Activated naive CD4-positive, alpha-beta T cell treated with anti-CD3 and anti-CD28 coated beads, Interleukin-2, amount 50 U/mL, for 16 hours (primary cell): ENCODE measurements at regions not wholly inside any gene's neighbourhood (a gene's known extent, or its start where the extent isn't known, plus 50 kb on each side); places are given as distances from the start of the nearest gene placed in this dataset.

ENCODE experiments used
- DNase-seq: peaks from one replicate; pipeline ENCODE4 v3.0.0-alpha.2; 2020

DNA sequence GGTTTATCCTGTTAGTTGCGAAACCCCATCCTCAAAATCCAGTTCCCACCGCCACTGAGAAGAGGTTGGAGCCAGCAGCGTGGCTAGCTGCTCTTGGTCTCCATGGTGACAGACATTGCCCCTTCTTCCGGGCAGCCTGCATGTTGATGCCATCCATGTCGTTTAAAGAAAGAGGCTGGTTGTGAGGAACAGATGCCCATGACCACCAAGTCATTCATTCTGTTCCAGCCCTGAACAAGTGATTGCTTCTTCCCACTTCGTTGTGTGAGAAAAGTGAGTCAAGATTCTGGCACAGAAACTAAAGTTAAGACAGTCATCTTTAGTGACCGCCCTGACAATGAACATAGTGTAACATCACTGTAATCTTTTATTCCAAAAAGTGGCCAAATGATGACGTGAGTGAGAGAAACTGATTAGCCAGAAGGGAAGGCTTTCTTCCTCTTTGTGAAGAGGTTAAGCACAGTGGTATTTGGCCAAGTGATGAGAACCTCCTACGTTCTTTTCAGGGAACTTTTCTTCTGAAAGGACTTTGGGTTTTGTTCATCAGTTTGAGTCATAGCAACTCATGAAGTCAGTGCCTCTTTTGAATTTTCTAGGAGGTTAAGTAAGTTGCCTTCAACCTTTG lies 272.5 kb downstream of the GALR1 start:
- DNase-seq, result no peak

DNA sequence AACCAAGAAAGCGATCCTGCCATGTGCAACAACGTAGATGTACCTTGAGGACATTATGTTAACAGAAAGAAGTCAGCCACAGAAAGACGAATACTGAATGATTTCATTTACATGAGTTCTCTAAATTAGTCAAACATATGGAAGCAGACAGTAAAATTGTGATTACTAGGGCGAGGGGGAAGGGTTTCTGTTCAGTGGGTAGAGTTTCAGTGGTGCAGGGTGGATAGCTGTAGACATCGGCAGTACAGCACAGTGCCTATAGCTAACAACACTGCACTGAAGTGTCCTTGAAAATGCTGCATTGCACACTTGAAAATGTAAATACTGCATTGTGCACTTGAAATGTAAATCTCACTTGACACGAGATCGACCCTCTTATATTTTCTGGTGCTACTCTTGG lies 275.3 kb downstream of the GALR1 start:
- DNase-seq, result no peak

DNA sequence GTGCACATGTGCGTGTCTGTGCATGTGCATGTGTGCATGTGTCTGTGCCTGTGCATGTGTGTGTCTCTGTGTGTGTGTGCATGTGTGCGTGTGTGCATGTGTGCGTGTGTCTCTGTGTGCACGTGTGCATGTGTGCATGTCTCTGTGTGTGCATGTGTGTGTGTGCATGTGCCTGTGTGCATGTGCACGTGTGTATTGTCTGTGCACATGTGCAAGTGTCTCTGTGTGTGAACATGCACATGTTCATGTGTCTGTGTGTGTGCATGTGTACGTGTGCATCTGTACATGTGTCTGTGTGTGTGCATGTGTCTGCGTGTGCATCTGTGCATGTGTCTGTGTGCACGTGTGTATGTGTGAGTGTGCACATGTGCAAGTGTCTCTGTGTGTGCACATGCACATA lies 277.3 kb downstream of the GALR1 start:
- no peak for DNase-seq

DNA sequence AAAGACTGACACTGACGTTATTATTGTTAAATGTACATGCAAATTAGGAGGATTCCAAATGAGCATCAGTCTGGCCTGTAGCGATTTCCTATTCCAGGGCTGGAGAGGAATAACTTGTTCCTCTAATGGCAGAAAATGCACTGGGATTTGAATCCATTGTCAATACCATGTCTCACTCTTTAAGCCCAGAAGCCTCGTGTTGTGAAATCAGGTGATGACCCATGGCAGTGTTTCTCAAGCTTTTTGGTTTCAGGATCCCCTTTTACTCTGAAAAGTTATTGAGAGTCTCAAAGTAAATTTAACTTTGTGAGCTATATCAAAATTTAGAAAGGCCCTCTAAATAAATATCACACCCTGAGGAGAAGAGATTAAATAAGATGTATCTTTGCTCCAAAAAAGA lies 279.2 kb downstream of the GALR1 start:
- DNase-seq, result no peak

DNA sequence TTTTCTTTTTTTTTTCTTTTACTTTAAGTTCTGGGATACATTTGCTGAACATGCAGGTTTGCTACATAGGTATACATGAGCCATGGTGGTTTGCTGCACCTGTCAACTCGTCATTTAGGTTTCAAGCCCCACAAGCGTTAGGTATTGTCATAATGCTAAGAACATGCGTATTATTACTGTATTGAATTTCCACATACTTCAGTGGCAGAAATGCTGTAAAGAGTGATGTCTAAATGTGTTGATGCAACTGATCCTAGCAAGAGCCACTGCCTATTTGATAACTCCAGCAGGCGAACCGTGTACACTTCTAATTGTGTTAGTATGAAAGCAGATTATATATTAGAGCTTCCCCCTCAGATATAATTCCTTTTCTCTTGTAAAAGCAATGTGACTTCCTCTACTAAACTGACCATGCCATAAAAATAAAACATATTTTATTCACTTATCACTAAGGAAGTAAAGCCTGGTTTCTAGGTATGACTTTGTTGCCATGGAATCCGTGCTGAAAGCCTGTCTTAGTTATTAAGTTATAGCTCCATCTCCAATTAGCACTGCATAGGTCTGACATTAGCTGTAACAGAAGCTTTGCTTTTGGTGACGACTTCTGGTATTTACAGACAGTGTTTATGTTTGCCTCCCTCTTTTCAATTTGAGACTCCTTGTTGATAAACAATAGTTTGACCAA lies 280.0 kb downstream of the GALR1 start:
- DNase-seq, result no peak

DNA sequence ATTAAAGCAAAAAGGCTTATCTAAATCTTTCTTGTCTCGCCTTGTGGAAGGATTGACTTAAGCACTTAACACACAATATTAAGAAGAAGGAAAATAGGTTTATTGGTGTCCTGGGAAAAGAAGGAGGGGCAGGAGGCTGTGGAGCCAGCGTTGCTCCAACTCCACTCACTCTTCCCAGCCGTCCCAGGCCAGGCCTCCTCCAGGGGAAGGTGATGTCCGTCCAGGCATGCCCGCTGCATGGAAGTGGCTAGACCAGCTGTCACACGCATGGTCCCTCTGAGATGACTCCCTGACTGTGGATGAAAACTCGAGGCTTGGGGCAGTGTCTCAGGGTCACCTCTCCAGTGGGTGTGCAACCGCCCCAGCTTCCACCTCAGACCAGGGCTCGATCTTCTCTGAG lies 281.1 kb downstream of the GALR1 start:
- no peak for DNase-seq

DNA sequence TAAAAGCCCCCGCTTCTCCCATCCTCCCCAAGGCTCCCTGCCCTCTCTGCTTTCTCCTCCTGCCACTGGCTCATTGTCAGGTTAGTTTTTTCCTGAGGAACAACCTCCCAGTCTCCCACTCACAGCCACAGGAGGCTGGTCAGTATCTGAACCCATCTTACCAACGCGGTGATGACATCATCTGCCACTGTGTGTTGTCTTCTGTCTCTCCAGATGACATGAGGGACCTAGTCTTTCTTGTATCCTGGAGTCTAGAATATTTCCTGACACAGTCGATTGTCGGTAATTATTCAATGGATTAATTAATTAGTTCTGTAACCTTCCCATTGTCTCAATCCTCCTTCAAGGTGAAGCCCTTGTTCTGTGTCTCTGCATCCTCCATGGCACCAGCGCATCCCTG lies 290.2 kb downstream of the GALR1 start:
- DNase-seq, result no peak

DNA sequence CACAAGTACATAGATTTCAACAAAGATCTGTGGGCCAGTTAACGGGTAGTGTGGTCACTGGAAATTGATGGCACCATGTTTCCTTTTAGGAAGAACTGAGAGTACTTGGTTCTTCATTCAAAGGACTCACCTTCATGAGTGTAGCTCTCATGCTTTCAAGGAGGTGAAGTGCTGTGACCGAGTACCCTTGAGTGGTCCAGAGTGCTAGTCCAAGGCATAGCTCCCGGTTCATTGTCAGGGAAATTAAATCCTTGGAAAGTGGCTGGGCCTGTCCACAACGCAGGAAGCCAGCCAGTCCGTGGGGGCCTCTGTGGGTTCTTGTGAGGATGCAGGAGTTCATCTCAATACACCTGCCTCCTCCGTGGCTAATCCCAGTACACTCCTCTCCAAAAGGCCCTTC lies 295.1 kb downstream of the GALR1 start:
- DNase-seq, result no peak

DNA sequence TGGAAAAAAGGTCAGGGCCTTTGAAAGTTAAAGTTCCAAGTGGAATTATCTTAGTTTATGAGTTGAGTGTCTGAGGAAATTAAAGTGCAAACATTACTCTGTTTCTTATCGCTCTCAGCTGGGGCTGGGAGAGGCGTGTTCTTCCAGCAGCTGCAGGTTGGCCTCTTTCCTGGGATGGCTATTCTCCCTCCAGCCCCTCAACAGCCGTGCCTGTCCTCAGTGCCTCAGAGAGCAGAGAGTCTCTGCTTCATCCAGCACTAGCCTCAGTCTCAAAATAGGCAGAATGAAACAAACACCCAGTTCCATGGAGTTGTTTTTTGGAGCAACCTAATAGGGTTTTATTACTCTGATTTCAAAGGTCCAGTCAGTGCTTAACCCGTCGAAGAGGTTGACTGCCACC lies 298.1 kb downstream of the GALR1 start:
- no peak for DNase-seq

DNA sequence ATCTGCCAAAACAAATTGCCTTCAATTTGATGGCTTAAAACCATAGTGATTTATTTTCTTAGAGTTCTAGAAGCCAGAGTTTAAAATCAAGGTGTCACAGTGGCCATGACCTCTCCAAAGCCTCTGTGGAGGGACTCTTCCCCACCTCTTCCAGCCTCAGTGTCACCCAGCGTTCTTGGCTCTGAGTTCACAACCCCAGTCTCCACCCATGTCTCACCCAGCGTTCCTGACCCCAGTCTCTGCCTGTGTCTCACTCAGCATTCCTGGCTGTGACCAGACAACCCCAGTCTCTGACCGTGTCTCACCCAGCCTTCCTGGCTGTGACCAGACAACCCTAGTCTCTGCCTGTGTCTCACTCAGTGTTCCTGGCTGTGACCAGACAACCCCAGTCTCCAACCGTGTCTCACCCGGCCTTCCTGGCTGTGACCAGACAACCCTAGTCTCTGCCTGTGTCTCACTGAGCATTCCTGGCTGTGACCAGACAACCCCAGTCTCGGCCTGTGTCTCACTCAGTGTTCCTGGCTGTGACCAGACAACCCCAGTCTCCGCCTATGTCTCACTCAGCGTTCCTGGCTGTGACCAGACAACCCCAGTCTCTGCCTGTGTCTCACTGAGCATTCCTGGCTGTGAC lies 299.3 kb downstream of the GALR1 start:
- DNase-seq, result no peak

DNA sequence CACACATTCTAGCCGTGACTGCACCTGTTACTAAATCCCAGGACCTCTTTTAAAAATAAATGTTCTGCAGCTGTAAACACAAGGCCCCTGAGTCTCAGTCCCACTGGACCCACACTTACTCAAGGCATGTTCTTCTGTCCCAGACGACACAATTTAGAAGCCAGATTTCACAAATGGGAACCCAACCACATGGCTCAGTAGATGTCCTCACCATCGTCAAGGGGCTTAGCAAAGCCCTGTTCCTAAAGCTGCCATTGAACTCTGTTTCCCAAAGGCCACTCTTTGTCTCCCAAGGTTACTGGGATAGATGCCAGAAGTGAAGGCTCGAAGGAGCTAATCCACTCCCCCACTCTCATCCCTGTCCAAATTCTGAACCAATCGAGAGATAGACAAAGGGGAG lies 301.0 kb downstream of the GALR1 start:
- DNase-seq, result no peak

DNA sequence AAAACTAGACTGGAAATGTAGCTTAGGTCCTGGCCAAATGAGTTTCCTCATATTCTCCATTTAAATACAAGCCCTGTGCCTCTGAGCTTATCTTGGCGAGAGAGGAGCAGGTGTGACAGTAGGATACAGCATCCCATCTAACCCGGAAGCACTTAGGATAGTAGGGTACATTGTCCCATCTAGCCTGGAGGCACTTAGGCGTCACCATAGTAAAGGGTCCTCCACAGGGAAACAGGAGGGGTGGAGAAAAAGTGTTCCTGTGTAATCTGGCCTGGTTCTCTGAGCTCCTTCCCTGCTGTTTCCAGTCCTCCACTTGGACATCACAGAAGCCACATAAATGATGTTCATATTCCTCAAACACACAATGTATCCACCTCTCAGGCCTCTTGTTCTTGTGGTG lies 301.4 kb downstream of the GALR1 start:
- DNase-seq, result no peak

DNA sequence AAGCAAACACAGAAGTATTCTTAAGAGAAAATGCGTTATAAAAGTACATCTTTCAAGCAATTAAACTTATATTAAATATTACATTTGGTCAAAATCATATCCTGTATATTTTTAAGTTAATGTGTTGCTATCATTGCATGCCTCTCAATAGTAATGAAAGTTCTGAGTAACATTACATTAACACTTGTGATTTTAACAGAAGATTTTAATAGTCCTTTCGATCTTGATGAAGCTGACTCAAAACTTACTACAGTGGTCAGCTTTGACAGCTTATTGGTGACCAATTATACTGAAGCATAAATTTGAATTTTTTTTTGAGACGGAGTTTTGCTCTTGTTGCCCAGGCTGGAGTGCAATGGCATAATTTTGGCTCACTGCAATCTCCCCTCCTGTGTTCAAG lies 303.3 kb downstream of the GALR1 start:
- no peak for DNase-seq

DNA sequence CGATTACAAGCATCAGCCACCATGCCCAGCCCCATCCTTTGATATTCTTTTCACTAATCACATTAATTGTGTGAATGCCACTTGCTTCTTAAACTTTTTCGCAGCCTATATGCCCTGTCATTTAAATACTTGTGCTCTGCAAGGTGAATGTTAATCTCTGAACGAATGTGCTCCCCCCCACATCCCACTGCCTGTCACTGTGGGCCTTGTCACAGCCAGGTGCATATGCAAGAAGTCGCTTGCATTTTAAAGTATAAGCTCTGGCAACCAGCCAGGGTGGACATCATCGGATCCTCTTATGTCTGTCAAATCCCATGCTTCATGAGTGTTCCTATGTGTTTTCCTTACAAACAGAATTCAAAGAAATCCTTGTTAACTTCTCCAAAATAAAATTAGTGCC lies 304.4 kb downstream of the GALR1 start:
- DNase-seq, result no peak

DNA sequence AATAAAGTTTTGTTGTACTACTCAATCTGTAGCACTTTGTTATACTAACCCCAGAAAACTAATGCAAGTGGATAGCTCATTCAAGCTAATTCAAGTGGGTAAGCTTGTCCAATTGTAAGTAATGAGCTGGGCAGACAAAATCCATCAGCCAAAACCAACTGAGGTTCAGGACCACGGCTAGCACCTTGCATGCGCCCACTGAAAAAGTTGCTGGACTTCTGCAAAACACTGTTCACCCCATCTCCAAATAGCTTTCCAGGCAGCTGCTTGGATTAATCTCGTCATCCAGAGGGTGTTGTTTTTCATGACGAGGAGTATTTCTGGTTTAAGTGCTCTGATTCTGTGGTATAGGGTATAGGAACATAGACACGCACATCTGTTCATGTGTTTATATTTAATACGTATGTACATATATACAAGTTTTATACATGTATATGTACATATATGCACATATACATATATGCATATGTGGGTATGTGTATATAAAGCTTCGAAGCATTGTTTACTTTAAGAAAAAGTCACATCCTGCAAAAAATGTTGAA lies 307.5 kb downstream of the GALR1 start:
- no peak for DNase-seq

DNA sequence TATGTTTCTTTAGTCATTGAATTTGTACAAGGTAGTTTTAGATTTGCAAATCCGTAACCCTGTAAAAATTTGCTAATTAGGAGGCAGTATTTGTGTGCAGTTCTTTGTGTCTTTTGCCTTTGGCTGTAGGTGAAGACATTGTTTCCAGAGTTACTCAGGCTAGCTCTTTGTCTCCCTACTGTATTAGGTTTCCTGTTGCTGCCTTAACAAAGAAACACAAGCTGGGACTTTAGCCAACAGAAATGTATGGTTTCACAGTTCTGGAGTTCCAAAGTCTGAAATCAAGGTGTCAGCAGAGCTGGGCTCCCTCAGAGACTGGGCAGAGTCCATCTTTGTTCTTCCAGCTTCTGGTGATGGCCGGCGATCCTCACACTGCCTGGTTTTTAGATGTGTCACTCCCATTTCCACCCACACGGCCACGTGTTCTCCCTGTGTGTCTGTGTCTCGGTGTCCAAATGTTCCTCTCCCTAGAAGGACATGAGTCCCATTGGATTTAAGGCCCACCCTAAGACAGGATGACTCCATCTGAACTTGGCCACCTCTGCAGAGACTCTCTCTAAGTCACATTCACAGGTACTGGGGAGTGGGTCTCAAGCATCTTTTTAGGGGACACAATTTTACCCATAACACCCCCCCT lies 309.7 kb downstream of the GALR1 start:
- no peak for DNase-seq

DNA sequence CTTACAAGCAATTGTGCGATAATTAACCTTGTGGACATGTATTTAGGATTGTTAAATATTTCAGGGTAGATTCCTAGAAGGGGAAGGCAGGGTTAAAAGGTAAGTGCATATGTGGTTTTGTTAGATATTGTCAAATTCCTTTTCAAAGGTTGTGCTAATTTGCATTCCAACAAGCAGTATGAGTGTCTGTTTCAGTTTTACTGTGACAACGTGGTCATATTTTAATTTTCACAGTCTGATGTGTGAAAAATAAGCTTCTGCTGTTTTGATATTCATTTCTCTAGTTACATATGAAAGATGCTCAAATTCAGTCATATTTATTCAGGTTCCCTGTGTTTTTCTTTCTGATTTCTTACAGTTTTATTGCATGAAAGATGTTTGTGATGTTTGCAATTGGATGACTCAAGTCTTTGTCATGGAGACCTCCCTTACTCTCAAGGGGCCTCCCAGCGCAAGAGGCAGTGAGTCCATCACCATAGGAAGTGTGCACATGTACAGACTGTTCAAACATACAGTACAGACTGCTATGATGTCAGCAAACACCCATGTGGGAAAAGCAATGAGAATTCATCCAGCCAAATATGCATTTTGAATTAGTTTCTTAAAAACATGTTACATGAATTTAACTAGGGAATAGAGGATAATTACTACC lies 310.8 kb downstream of the GALR1 start:
- no peak for DNase-seq

DNA sequence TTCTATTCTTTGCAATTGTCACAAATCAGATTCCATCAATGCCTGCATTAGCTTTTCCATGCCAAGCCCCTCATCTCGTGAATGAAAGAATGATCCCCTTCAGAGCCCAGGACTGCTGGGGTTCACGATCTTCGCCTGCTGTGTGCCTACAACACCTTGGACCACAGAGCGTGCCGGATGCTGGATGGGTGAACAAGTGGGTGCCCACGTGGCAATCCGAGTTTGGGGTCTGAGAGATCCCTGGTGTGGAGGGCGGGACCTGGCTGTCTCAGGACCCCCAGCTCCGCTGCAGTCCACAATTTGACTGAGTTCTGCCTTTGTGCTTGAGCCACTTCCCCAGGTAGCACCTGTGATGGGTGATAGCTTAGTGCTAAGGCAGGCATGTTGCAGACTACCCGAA lies 317.0 kb downstream of the GALR1 start:
- DNase-seq, result no peak

DNA sequence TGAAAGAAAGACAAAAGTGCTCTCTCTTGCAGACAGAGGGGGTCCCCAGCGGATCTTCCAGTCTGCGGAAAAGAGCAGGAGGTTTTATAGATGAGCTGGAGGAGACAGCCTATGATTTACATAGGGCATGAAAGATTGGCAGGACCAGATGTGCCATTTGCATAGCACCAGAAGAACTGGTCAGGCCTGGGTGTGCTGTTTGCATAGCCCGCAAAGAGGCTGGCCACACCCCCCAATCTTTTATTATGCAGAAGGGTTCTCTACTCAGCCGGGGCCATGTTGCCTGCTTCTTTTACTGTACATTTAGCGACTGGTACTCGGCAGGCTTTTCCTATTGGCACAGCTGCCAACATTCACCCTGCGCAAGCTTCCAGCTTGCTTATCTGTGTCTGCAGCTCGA lies 317.6 kb downstream of the GALR1 start:
- no peak for DNase-seq

DNA sequence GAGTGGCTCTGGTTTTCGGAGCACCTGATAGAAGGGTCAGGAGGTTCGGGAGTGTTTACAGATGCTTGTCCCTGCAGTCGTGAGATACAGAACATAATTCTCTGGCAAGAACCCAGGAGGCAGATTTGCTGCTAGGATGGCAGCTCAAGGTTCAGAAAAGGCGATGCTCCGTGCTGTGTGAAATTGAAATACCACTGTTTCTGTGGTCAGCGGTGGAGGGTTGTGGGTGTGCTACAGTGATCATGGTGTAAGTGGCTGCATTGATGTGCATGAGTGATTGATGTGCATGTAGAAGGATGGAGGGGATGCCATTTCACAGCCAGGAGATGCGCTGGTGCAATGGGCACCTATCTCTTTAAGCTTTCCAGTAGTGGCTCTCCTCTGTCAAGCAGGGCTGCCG lies 322.1 kb downstream of the GALR1 start:
- no peak for DNase-seq

DNA sequence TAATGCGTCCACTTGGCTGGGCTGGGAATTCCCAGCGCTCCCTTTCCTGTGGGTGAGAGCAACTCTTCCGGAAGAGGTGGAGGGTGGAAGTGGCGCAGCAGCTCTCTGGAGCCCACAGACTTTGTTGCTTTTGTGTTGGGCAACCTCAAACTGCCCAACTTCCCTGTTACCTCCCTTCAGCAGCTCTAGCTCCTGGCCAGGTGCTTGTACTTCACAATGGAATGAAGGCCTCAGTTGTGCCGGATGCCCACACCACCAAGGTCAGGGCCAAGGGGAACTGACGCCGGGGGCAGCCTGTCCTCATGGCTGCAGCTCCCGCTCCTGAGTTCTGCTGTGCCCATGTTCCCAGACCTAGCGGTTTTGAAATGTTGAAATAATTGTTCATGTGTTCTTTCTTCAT lies 322.9 kb downstream of the GALR1 start:
- DNase-seq, result no peak

DNA sequence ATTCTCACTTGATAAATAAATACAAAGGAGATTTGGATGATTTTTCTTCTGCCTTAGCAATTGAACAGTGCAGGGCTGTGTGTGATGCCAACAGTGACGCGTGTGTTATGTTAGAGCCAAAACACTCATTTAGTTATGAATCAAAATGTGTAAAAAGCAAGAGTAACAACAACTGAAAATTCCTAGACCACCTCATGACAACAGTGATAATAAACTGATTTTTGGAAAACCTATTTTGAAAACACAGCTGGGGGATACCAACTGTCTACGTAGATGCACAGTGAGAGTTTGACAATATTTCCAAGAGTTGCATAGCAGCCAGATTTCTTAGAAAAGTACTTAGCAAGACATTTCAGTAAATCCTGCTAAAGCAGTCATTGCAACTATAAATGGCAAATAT lies 323.9 kb downstream of the GALR1 start:
- no peak for DNase-seq

DNA sequence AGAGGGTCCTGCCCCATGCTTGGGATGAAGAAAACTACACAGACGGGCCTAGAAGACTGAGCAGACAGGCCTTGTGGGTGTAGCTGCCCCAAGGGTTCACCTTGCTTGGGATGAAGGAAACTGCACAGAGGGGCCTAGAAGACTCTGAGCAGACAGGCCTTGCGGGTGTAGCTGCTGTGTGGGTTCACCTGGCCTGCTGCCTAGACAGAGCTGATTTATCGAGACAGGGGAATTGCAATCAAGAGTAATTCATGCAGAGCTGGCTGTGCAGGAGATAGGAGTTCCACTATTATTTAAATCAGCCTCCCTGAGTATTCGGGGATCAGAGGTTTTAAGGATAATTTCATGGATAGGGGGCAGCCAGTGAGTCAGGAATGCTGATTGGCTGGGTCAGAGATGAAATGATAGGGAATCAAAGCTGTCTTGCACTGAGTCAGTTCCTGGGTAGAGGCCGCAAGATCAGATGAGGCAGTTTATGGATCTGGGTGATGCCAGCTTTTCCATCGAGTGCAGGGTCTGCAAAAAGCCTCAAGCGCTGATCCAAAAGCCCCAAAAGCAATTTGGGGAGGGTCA lies 341.4 kb downstream of the GALR1 start:
- DNase-seq, result no peak
